Stimulated activated CD4-positive, alpha-beta T cell treated with anti-CD3 and anti-CD28 coated beads, Interleukin-4, amount 100 ng/mL, for 48 hours (primary cell): ENCODE measurements at regions not wholly inside any gene's neighbourhood (a gene's known extent, or its start where the extent isn't known, plus 50 kb on each side); places are given as distances from the start of the nearest gene placed in this dataset.

ENCODE experiments used
- DNase-seq, 2 donors: peaks; one replicate each; pipeline ENCODE4 v3.0.0-alpha.2; 2020; ENCODE audit warnings: low read depth in 2 of 2

- DNase-seq, result no peak
Observed at GRCh38 chr20:22404419-22405170, 179.8 kb downstream of the FOXA2 start.

GRCh38 chr20:22403632-22404361 lies 180.6 kb downstream of the FOXA2 start:
- DNase-seq, result no peak

GRCh38 chr20:22403022-22403631 lies 181.2 kb downstream of the FOXA2 start:
- DNase-seq, result no peak

- no peak for DNase-seq
Observed at GRCh38 chr20:22402550-22402949, 181.8 kb downstream of the FOXA2 start.

- no peak for DNase-seq
Observed at GRCh38 chr20:22400440-22400839, 183.9 kb downstream of the FOXA2 start.

- no peak for DNase-seq
Observed at GRCh38 chr20:22394583-22394982, 189.8 kb downstream of the FOXA2 start.

GRCh38 chr20:22390543-22390903 lies 193.8 kb downstream of the FOXA2 start:
- DNase-seq, result no peak

GRCh38 chr20:22389836-22390542 lies 194.4 kb downstream of the FOXA2 start:
- no peak for DNase-seq

- DNase-seq, result no peak
Observed at GRCh38 chr20:22387452-22387851, 196.9 kb downstream of the FOXA2 start.

GRCh38 chr20:22386306-22386623 lies 198.1 kb downstream of the FOXA2 start:
- DNase-seq, result no peak

- DNase-seq, result no peak
Observed at GRCh38 chr20:22385602-22386305, 198.6 kb downstream of the FOXA2 start.

GRCh38 chr20:22384978-22385377 lies 199.4 kb downstream of the FOXA2 start:
- DNase-seq, result no peak

GRCh38 chr20:22383156-22383555 lies 201.2 kb downstream of the FOXA2 start:
- DNase-seq, result no peak

GRCh38 chr20:22382742-22383141 lies 201.6 kb downstream of the FOXA2 start:
- no peak for DNase-seq

GRCh38 chr20:22381812-22382416 lies 202.5 kb downstream of the FOXA2 start:
- no peak for DNase-seq

GRCh38 chr20:22379472-22379871 lies 204.9 kb downstream of the FOXA2 start:
- DNase-seq, result no peak

- DNase-seq, result no peak
Observed at GRCh38 chr20:22374678-22375590, 209.4 kb downstream of the FOXA2 start.

GRCh38 chr20:22374066-22374465 lies 210.3 kb downstream of the FOXA2 start:
- no peak for DNase-seq

GRCh38 chr20:22373164-22373895 lies 211.0 kb downstream of the FOXA2 start:
- no peak for DNase-seq

- DNase-seq, result no peak
Observed at GRCh38 chr20:22371843-22372242, 212.5 kb downstream of the FOXA2 start.
